ENCODE measurements at regions not wholly inside any gene's neighbourhood (a gene's known extent, or its start where the extent isn't known, plus 50 kb on each side); places are given as distances from the start of the nearest gene placed in this dataset.

GRCh38 chr21:27756191-27756590 is 789.3 kb upstream of the ADAMTS5 start:
- TF ChIP-seq, protein P1, sequence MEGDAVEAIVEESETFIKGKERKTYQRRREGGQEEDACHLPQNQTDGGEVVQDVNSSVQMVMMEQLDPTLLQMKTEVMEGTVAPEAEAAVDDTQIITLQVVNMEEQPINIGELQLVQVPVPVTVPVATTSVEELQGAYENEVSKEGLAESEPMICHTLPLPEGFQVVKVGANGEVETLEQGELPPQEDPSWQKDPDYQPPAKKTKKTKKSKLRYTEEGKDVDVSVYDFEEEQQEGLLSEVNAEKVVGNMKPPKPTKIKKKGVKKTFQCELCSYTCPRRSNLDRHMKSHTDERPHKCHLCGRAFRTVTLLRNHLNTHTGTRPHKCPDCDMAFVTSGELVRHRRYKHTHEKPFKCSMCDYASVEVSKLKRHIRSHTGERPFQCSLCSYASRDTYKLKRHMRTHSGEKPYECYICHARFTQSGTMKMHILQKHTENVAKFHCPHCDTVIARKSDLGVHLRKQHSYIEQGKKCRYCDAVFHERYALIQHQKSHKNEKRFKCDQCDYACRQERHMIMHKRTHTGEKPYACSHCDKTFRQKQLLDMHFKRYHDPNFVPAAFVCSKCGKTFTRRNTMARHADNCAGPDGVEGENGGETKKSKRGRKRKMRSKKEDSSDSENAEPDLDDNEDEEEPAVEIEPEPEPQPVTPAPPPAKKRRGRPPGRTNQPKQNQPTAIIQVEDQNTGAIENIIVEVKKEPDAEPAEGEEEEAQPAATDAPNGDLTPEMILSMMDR (IDR thresholded peaks at IDR 0.05) = no peak
- no peak for TF ChIP-seq EZH2 (IDR thresholded peaks at IDR 0.05; ENCODE audit: borderline replicate concordance, insufficient read depth, low read depth, low read length, poor library complexity, severe bottlenecking)
